GM20000 (cell line): ENCODE measurements at regions not wholly inside any gene's neighbourhood (a gene's known extent, or its start where the extent isn't known, plus 50 kb on each side); places are given as distances from the start of the nearest gene placed in this dataset.

Experiments
- DNase-seq: peaks from one replicate; pipeline ENCODE4 v3.0.0; 2012; ENCODE audit warnings: low spot score
- CTCF ChIP-seq: IDR thresholded peaks from 2 replicates; pipeline ENCODE4 v1.5.1; 2012; ENCODE audit warnings: mild to moderate bottlenecking, control low read depth; ENCODE audit errors: extremely low read depth, missing control alignments

DNA sequence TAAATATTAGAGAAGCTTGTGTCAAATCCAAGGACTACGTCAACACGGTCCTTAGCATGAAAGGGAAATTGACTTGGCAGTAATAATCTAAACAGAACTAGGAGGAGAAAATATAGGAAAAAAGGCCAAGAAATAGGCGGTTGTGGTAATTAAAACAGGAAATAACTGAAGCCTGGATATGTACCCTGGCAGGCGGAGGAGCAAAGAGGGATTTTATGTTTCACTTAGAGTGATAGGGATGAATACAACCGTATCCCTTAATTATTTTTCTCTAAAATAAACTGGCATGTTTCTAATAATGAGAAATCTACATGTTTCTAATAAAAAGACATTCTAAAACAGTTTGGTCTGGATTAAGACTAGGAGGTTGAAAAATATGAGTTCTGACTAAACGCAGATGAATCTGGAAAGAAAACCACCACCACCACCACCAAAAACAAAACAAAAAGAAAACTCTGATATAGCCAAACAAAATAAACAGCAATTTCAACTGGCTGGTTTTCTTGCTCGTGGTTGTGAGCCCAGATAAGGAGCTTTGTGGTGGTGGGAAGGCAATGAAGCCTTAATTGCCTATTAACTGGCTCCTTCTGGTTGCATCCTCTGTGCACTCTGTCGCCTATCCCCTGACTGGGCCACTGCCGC, 334.2 kb upstream of the SNX7 start:
- no peak for TF ChIP-seq CTCF
- DNase-seq, result no peak

GRCh38 chr1:98325646-98326440, 335.7 kb upstream of the SNX7 start:
- no peak for TF ChIP-seq CTCF
- no peak for DNase-seq

GRCh38 chr1:98323906-98324358, 337.6 kb upstream of the SNX7 start:
- no peak for TF ChIP-seq CTCF
- DNase-seq, result no peak

DNA sequence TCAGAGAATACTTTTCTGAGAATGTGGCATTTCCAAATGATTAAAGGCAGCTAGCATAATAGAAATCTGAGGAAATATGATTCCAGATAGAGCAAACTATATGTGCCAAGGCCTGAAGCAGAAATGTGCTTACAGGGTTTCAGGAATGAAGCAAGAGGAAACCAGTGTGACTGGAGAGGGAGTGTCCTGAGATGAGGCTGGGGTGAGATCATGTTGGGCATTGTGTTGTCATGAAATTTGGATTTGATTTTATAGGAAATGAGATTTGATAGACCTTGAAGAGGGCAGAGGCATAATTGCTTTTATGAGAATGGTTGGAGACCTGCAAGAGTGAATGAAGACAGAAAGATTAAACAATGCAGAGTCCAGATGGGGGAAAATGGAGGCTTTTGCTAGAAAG, 338.1 kb upstream of the SNX7 start:
- TF ChIP-seq CTCF, result no peak
- no peak for DNase-seq

GRCh38 chr1:98322966-98323365, 338.6 kb upstream of the SNX7 start:
- DNase-seq, result no peak

GRCh38 chr1:98322086-98322485, 339.4 kb upstream of the SNX7 start:
- TF ChIP-seq CTCF, result no peak
- DNase-seq, result no peak

More at GRCh38 chr1:98322966-98323365, 338.6 kb upstream of the SNX7 start:
- no peak for TF ChIP-seq CTCF

- TF ChIP-seq CTCF, result no peak
- no peak for DNase-seq
These were observed 340.3 kb upstream of the SNX7 start for GRCh38 chr1:98321191-98321590.
